ENCODE measurements at regions not wholly inside any gene's neighbourhood (a gene's known extent, or its start where the extent isn't known, plus 50 kb on each side); places are given as distances from the start of the nearest gene placed in this dataset.

GRCh38 chr3:110612045-110612444 is 459.6 kb upstream of the NECTIN3 start:
- Histone ChIP-seq H3K4me3 (ENCODE audit: low read length) (no peak overlapping the region), H3K9ac (ENCODE audit: low read length) (no peak overlapping the region), H3K9me2 (replicated peaks; ENCODE audit: low read length) (no peaks in the 10 kb centered on the region; the same call in 1 of the 2 replicates), H3K4me1 (ENCODE audit: insufficient read depth, low read length) (no peaks in the 10 kb centered on the region), H4K20me1 (ENCODE audit: low read length) (no peaks in the 10 kb centered on the region), H3K4me2 (ENCODE audit: low read length) (no peak overlapping the region), H3K79me2 (ENCODE audit: low read length) (no peaks in the 10 kb centered on the region), H3F3A (ENCODE audit: low read length, unreplicated experiment) (no peaks in the 10 kb centered on the region), H3K27me3 (ENCODE audit: low read length) (no peaks in the 10 kb centered on the region), H3K9me3 (ENCODE audit: low read length) (no peaks in the 10 kb centered on the region), H2AFZ (ENCODE audit: low read length) (0 out of 2 replicates have a peak overlapping the region, but pooled peaks have one; percentile 7), H3K27ac (ENCODE audit: low read length) (no peak overlapping the region), H3K36me3 (ENCODE audit: low read depth, low read length) (no peaks in the 10 kb centered on the region)
- POLR2A ChIA-PET (ENCODE audit: unreplicated experiment): no interaction called here
- TF ChIP-seq CTCF (conservative IDR thresholded peaks at IDR 0.05; ENCODE audit: low read depth, low read length) (no peak), EZH2phosphoT487 (IDR thresholded peaks at IDR 0.05; ENCODE audit: borderline replicate concordance, low read length) (no peak), EZH2 (IDR thresholded peaks at IDR 0.05; ENCODE audit: low read length, unreplicated experiment) (no peak)
- ATAC-seq (peak; percentile 50; the same call in 1 of the 2 replicates), DNase-seq (no peak)
- BruUV-seq (replicated peaks): no TSS peak
- CTCF ChIA-PET: no interaction called here
- intact Hi-C loops (cut with micrococcal nuclease): no loop called here

- Histone ChIP-seq H4K20me1 (ENCODE audit: low read length) (no peaks in the 10 kb centered on the region), H3K79me2 (ENCODE audit: low read length) (no peaks in the 10 kb centered on the region), H3K4me3 (ENCODE audit: low read length) (no peak overlapping the region), H3K4me1 (ENCODE audit: insufficient read depth, low read length) (no peaks in the 10 kb centered on the region), H3K9me3 (ENCODE audit: low read length) (no peaks in the 10 kb centered on the region), H3K27ac (ENCODE audit: low read length) (no peak overlapping the region), H3F3A (ENCODE audit: low read length, unreplicated experiment) (no peaks in the 10 kb centered on the region), H3K9ac (ENCODE audit: low read length) (no peak overlapping the region), H3K4me2 (ENCODE audit: low read length) (no peak overlapping the region), H3K27me3 (ENCODE audit: low read length) (no peaks in the 10 kb centered on the region), H2AFZ (ENCODE audit: low read length) (no peak overlapping the region), H3K9me2 (replicated peaks; ENCODE audit: low read length) (no peaks in the 10 kb centered on the region), H3K36me3 (ENCODE audit: low read depth, low read length) (no peaks in the 10 kb centered on the region)
- no peak for ATAC-seq
- TF ChIP-seq CTCF (conservative IDR thresholded peaks at IDR 0.05; ENCODE audit: low read depth, low read length) (no peak), EZH2phosphoT487 (IDR thresholded peaks at IDR 0.05; ENCODE audit: borderline replicate concordance, low read length) (no peak), EZH2 (IDR thresholded peaks at IDR 0.05; ENCODE audit: low read length, unreplicated experiment) (no peak)
- no TSS peak for BruUV-seq (replicated peaks)
- ChIA-PET POLR2A (ENCODE audit: unreplicated experiment) (no interaction called here), CTCF (no interaction called here)
- intact Hi-C loops (cut with micrococcal nuclease): no loop called here
- DNase-seq: no peak
Observed at GRCh38 chr3:110614186-110614585, 457.4 kb upstream of the NECTIN3 start.

GRCh38 chr3:110615454-110615853 is 456.2 kb upstream of the NECTIN3 start:
- Histone ChIP-seq H3K4me1 (ENCODE audit: insufficient read depth, low read length) (no peaks in the 10 kb centered on the region), H3K79me2 (ENCODE audit: low read length) (no peaks in the 10 kb centered on the region), H3K4me2 (ENCODE audit: low read length) (no peak overlapping the region), H3K9me3 (ENCODE audit: low read length) (no peaks in the 10 kb centered on the region), H3K9me2 (replicated peaks; ENCODE audit: low read length) (no peaks in the 10 kb centered on the region), H2AFZ (ENCODE audit: low read length) (no peak overlapping the region), H3F3A (ENCODE audit: low read length, unreplicated experiment) (no peaks in the 10 kb centered on the region), H3K27ac (ENCODE audit: low read length) (no peak overlapping the region), H3K27me3 (ENCODE audit: low read length) (no peaks in the 10 kb centered on the region), H4K20me1 (ENCODE audit: low read length) (no peaks in the 10 kb centered on the region), H3K36me3 (ENCODE audit: low read depth, low read length) (no peaks in the 10 kb centered on the region), H3K4me3 (ENCODE audit: low read length) (no peak overlapping the region), H3K9ac (ENCODE audit: low read length) (no peak overlapping the region)
- ChIA-PET CTCF (no interaction called here), POLR2A (ENCODE audit: unreplicated experiment) (no interaction called here)
- no peak for ATAC-seq
- no TSS peak for BruUV-seq (replicated peaks)
- DNase-seq: no peak
- TF ChIP-seq CTCF (conservative IDR thresholded peaks at IDR 0.05; ENCODE audit: low read depth, low read length): no peak
- no peak for TF ChIP-seq EZH2phosphoT487 (IDR thresholded peaks at IDR 0.05; ENCODE audit: borderline replicate concordance, low read length)
- no peak for TF ChIP-seq EZH2 (IDR thresholded peaks at IDR 0.05; ENCODE audit: low read length, unreplicated experiment)
- intact Hi-C loops (cut with micrococcal nuclease): no loop called here

All from PC-3 (cell line).